HT1080 (cell line): ENCODE measurements at regions not wholly inside any gene's neighbourhood (a gene's known extent, or its start where the extent isn't known, plus 50 kb on each side); places are given as distances from the start of the nearest gene placed in this dataset.
"Not testable (repeated sequence)": the region's sequence is repeated elsewhere in the genome, so short reads cannot be mapped to it uniquely, and the experiment has no call there.

Experiments used
- DNase-seq: peaks from one replicate; pipeline ENCODE4 v3.0.0-alpha.2; 2015; ENCODE audit warnings: low read depth

- DNase-seq = no peak
Observed at GRCh38 chr2:84055816-84056215, 403.3 kb downstream of the SUCLG1 start.

GRCh38 chr2:84054577-84054976, 404.5 kb downstream of the SUCLG1 start:
- not testable (repeated sequence) for DNase-seq

- no peak for DNase-seq
Observed at GRCh38 chr2:84052913-84053312, 406.2 kb downstream of the SUCLG1 start.

- DNase-seq = no peak
Observed at GRCh38 chr2:84052043-84052442, 407.0 kb downstream of the SUCLG1 start.

- DNase-seq = no peak
Observed at GRCh38 chr2:84048964-84049363, 410.1 kb downstream of the SUCLG1 start.

GRCh38 chr2:84041506-84041905, 417.6 kb downstream of the SUCLG1 start:
- DNase-seq = no peak

- no peak for DNase-seq
Observed at GRCh38 chr2:84040281-84040680, 418.8 kb downstream of the SUCLG1 start.

- DNase-seq = no peak
Observed at GRCh38 chr2:84038866-84039265, 420.2 kb downstream of the SUCLG1 start.

- no peak for DNase-seq
Observed at GRCh38 chr2:84033347-84033974, 425.6 kb downstream of the SUCLG1 start.

- no peak for DNase-seq
Observed at GRCh38 chr2:84031312-84032050, 427.6 kb downstream of the SUCLG1 start.

- DNase-seq = no peak
Observed at GRCh38 chr2:84029903-84030575, 429.0 kb downstream of the SUCLG1 start.

GRCh38 chr2:84026818-84027217, 432.3 kb downstream of the SUCLG1 start:
- DNase-seq = no peak

- DNase-seq = peak; percentile 32
Observed at GRCh38 chr2:84022810-84023431, 436.2 kb downstream of the SUCLG1 start.

- no peak for DNase-seq
Observed at GRCh38 chr2:84017010-84017409, 442.1 kb downstream of the SUCLG1 start.

- no peak for DNase-seq
Observed at GRCh38 chr2:84016183-84016582, 442.9 kb downstream of the SUCLG1 start.

GRCh38 chr2:83997889-83998288, 461.2 kb downstream of the SUCLG1 start:
- no peak for DNase-seq

GRCh38 chr2:83994633-83995179, 464.4 kb downstream of the SUCLG1 start:
- DNase-seq = no peak

GRCh38 chr2:83993873-83994632, 465.0 kb downstream of the SUCLG1 start:
- no peak for DNase-seq

GRCh38 chr2:83991992-83992391, 467.1 kb downstream of the SUCLG1 start:
- DNase-seq = peak; percentile 39

GRCh38 chr2:83990636-83991035, 468.4 kb downstream of the SUCLG1 start:
- no peak for DNase-seq

- DNase-seq = not testable (repeated sequence)
Observed at GRCh38 chr2:83976628-83977027, 482.5 kb downstream of the SUCLG1 start.
